Nephron (organoid): ENCODE measurements at regions not wholly inside any gene's neighbourhood (a gene's known extent, or its start where the extent isn't known, plus 50 kb on each side); places are given as distances from the start of the nearest gene placed in this dataset.
A peak's percentile ranks its signal among the peaks of the same experiment; 100 is the strongest.

ENCODE experiments used
- H3K27ac Mint-ChIP-seq, 3 experiments: 2 replicates each; pipeline ENCODE4 v1.8.0; 2020; ENCODE audit warnings: mixed read lengths in 3 of 3, mild to moderate bottlenecking in 2 of 3, moderate library complexity in 1 of 3
- H3K27me3 Mint-ChIP-seq: 2 replicates; pipeline ENCODE4 v1.8.0; 2021; ENCODE audit warnings: low read depth, mild to moderate bottlenecking, moderate library complexity, mixed read lengths
- H3K36me3 Mint-ChIP-seq: 2 replicates; pipeline ENCODE4 v1.8.0; 2020; ENCODE audit warnings: low read depth, mixed read lengths
- H3K4me1 Mint-ChIP-seq: 2 replicates; pipeline ENCODE4 v1.8.0; 2020; ENCODE audit warnings: mixed read lengths
- H3K4me3 Mint-ChIP-seq, 3 experiments: 2 replicates each; pipeline ENCODE4 v1.8.0; 2020; ENCODE audit warnings: mild to moderate bottlenecking in 3 of 3, mixed read lengths in 3 of 3, moderate library complexity in 2 of 3
- H3K9me3 Mint-ChIP-seq: 2 replicates; pipeline ENCODE4 v1.8.0; 2020; ENCODE audit warnings: mixed read lengths
- CTCF ChIP-seq, 3 experiments: fragments of 200-600 bp; sonication (generic); IDR thresholded peaks; one replicate each; pipeline ENCODE4 v1.5.0; 2021; ENCODE audit warnings: antibody characterized with exemption in 3 of 3; ENCODE audit not compliant: unreplicated experiment in 3 of 3

- H3K4me1 Mint-ChIP-seq, result no peaks in the 10 kb centered on the region
- H3K27ac Mint-ChIP-seq, result peak overlapping the region in 2 of 3 experiments; percentile 30 to 67
- H3K9me3 Mint-ChIP-seq, result no peaks in the 10 kb centered on the region
- no peak for TF ChIP-seq CTCF (IDR thresholded peaks at IDR 0.05; ENCODE audit: unreplicated experiment in 3 of 3)
- no peaks in the 10 kb centered on the region for H3K27me3 Mint-ChIP-seq
- no peaks in the 10 kb centered on the region for H3K36me3 Mint-ChIP-seq
- H3K4me3 Mint-ChIP-seq, result no peak overlapping the region
Measured at GRCh38 chr13:85283408-85283807, 515.8 kb downstream of the SLITRK6 start.

DNA sequence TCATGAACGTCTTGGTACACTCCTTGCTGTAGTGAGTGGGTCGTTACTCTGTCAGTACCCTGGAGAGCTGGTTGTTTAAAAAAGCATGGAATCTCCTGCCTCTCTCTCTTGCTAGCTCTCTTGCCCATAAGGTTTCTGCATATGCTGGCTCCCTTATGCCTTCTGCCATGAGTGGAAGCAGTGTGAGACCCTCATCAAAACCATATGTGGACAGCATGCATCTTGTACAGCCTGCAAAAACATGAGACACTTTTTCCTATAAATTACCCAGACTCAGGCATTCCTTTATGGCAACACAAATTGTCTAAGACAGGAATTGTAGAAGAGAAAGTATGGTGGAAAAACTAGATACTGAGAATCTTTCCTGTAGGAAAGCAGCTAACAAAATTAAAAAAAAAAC, 516.3 kb downstream of the SLITRK6 start:
- H3K4me1 Mint-ChIP-seq, result no peaks in the 10 kb centered on the region
- no peaks in the 10 kb centered on the region for H3K9me3 Mint-ChIP-seq
- H3K4me3 Mint-ChIP-seq, result no peak overlapping the region
- H3K27ac Mint-ChIP-seq, result peak overlapping the region in 2 of 3 experiments; percentile 30 to 67
- H3K36me3 Mint-ChIP-seq, result no peaks in the 10 kb centered on the region
- no peaks in the 10 kb centered on the region for H3K27me3 Mint-ChIP-seq
- no peak for TF ChIP-seq CTCF (IDR thresholded peaks at IDR 0.05; ENCODE audit: unreplicated experiment in 3 of 3)

DNA sequence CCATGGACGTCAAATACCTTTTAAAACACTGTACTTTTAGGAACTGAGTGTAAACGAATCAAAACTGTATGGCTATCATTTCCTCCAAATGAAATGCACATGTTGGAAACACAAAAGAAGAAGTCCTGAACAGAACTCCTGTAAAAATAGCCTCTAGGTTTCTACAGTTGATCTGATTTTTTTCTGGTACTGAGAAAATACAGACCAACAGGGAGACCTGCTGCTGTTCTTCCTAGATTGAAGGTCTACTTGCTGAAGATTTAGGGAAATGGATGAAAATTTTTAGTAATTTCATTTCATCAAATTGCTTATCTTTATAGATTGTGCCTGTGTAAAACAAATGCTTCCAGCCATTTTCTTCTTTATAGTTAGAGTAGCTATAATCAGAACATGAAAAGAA, 520.4 kb downstream of the SLITRK6 start:
- no peak for TF ChIP-seq CTCF (IDR thresholded peaks at IDR 0.05; ENCODE audit: unreplicated experiment in 3 of 3)
- H3K36me3 Mint-ChIP-seq, result no peaks in the 10 kb centered on the region
- no peaks in the 10 kb centered on the region for H3K27me3 Mint-ChIP-seq
- no peaks in the 10 kb centered on the region for H3K9me3 Mint-ChIP-seq
- no peaks in the 10 kb centered on the region for H3K4me1 Mint-ChIP-seq
- H3K27ac Mint-ChIP-seq, result no peak overlapping the region
- no peak overlapping the region for H3K4me3 Mint-ChIP-seq

- no peaks in the 10 kb centered on the region for H3K4me1 Mint-ChIP-seq
- H3K27me3 Mint-ChIP-seq, result no peaks in the 10 kb centered on the region
- no peak overlapping the region for H3K27ac Mint-ChIP-seq
- H3K9me3 Mint-ChIP-seq, result no peaks in the 10 kb centered on the region
- no peak for TF ChIP-seq CTCF (IDR thresholded peaks at IDR 0.05; ENCODE audit: unreplicated experiment in 3 of 3)
- no peak overlapping the region for H3K4me3 Mint-ChIP-seq
- no peaks in the 10 kb centered on the region for H3K36me3 Mint-ChIP-seq
Measured at GRCh38 chr13:85277748-85278147, 521.5 kb downstream of the SLITRK6 start.

GRCh38 chr13:85266771-85267170, 532.4 kb downstream of the SLITRK6 start:
- H3K4me1 Mint-ChIP-seq, result peaks cover 7% of the 10 kb centered on the region
- no peak for TF ChIP-seq CTCF (IDR thresholded peaks at IDR 0.05; ENCODE audit: unreplicated experiment in 3 of 3)
- no peaks in the 10 kb centered on the region for H3K36me3 Mint-ChIP-seq
- H3K27me3 Mint-ChIP-seq, result peaks cover 8% of the 10 kb centered on the region
- peaks cover 6% of the 10 kb centered on the region for H3K9me3 Mint-ChIP-seq
- H3K27ac Mint-ChIP-seq, result peak overlapping the region in 2 of 3 experiments; percentile 1 to 84
- no peak overlapping the region for H3K4me3 Mint-ChIP-seq

- H3K27me3 Mint-ChIP-seq, result peaks cover 8% of the 10 kb centered on the region
- peaks cover 2% of the 10 kb centered on the region for H3K9me3 Mint-ChIP-seq
- TF ChIP-seq CTCF (IDR thresholded peaks at IDR 0.05; ENCODE audit: unreplicated experiment in 3 of 3), result no peak
- no peak overlapping the region for H3K4me3 Mint-ChIP-seq
- H3K27ac Mint-ChIP-seq, result peak overlapping the region; percentile 15 to 84 (median 73)
- H3K4me1 Mint-ChIP-seq, result peaks cover 7% of the 10 kb centered on the region
- H3K36me3 Mint-ChIP-seq, result no peaks in the 10 kb centered on the region
Measured at GRCh38 chr13:85266331-85266730, 532.9 kb downstream of the SLITRK6 start.
